ENCODE measurements at regions not wholly inside any gene's neighbourhood (a gene's known extent, or its start where the extent isn't known, plus 50 kb on each side); places are given as distances from the start of the nearest gene placed in this dataset.
"Not testable (repeated sequence)": the region's sequence is repeated elsewhere in the genome, so short reads cannot be mapped to it uniquely, and the experiment has no call there.

DNA sequence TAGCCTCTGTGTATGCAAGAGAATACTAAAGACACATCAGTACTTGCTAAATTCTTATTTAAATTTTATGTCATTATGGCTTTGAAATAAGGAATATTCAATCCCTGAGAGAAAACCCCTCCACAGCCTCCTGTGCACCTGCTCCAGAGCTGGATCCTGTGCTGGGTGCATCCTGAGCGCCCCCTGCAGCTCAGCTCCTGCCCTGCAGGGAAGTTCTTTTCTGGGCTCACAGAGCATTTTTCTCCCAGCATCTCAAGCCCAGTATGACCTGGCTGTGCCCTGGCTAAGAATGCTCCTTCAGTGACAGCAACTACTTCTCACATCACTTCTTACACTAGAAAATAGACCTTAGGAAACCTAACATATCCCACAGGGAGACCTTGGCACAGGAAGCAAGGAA is 1211.7 kb downstream of the TMEM121 start:
- no peak for DNase-seq
- Histone ChIP-seq H3K4me3 (no peak overlapping the region), H3K9me3 (no peaks in the 10 kb centered on the region), H3K27ac (no peak overlapping the region), H3K36me3 (no peaks in the 10 kb centered on the region), H3K27me3 (no peaks in the 10 kb centered on the region), H3K4me1 (no peaks in the 10 kb centered on the region)
- intact Hi-C loops (cut with DNase I; ENCODE audit: low total_unique reads) = no loop called here
- TF ChIP-seq, protein P1, sequence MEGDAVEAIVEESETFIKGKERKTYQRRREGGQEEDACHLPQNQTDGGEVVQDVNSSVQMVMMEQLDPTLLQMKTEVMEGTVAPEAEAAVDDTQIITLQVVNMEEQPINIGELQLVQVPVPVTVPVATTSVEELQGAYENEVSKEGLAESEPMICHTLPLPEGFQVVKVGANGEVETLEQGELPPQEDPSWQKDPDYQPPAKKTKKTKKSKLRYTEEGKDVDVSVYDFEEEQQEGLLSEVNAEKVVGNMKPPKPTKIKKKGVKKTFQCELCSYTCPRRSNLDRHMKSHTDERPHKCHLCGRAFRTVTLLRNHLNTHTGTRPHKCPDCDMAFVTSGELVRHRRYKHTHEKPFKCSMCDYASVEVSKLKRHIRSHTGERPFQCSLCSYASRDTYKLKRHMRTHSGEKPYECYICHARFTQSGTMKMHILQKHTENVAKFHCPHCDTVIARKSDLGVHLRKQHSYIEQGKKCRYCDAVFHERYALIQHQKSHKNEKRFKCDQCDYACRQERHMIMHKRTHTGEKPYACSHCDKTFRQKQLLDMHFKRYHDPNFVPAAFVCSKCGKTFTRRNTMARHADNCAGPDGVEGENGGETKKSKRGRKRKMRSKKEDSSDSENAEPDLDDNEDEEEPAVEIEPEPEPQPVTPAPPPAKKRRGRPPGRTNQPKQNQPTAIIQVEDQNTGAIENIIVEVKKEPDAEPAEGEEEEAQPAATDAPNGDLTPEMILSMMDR (IDR thresholded peaks at IDR 0.05) = no peak

DNA sequence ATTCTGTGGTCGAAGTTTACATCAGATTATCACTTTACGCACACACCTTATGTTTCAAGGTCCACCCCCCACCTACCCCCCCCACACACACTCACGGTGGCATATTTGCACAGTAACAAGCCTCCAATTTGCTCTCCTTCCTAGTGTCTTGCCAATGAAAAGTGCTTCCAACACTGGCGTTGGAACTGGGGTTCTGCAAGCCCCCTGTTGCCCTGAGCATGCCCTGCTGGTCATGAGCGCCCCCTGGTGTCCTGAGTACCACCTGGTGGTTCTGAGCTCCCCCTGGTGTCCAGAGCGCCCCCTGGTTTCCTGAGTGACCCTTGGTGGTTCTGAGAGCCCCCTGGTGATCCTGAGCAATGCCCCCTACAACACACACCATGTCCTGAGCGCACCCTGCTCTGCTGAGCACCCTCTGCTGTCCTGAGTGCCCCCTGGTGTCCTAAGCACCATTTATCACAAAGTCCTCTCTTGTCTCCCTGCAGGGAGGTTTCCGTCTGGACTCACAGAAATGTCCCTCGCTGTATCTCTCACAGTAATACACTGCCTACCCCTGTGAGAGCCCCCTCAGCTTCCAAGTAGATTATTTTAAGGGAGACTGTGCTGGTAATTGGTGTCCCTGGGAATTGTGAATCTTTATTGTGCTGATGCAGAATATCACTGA is 1212.3 kb downstream of the TMEM121 start:
- H3K27me3 ChIP-seq; H3K36me3 ChIP-seq; H3K4me1 ChIP-seq; intact Hi-C loops (cut with DNase I; ENCODE audit: low total_unique reads); H3K4me3 ChIP-seq; H3K27ac ChIP-seq; H3K9me3 ChIP-seq; DNase-seq: not testable (repeated sequence)

DNA sequence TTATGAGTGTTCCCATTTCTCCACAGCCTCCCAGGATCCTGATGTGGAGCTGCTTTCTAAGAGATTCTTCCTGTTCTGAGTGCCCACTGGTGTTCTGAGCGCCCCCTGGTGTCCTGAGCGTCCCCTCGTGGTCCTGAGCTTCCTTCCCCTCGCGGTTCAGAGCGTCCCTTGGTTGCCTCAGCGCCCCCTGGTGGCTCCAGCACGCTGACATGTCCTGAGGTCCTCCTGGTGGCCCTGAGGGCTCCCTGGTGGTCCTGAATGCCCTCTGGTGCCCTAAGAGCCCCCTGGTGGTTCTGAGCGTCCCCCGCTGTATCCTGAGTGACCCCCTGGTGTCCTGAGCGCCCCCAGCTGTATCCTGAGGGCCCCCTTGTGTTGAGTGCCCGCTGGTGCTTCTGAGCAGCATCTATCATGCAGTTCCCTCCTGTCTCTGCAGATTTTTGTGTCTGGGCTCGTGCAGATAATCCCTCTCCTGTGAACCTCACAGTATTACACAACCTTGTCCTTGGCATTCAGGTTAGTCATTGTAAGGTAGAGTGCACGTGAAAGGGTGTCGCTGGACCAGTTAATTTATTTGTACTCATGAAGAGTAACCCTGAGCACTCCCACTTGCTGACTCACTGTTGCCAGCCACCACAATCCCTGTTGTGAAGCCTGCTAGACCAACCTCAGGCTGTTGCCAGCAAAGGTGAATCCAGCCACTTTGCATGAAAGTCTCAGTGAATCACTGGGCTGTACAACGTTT is 1214.9 kb downstream of the TMEM121 start:
- H3K36me3 ChIP-seq; intact Hi-C loops (cut with DNase I; ENCODE audit: low total_unique reads); H3K4me3 ChIP-seq; H3K27ac ChIP-seq; DNase-seq; H3K4me1 ChIP-seq; H3K27me3 ChIP-seq; H3K9me3 ChIP-seq: not testable (repeated sequence)

DNA sequence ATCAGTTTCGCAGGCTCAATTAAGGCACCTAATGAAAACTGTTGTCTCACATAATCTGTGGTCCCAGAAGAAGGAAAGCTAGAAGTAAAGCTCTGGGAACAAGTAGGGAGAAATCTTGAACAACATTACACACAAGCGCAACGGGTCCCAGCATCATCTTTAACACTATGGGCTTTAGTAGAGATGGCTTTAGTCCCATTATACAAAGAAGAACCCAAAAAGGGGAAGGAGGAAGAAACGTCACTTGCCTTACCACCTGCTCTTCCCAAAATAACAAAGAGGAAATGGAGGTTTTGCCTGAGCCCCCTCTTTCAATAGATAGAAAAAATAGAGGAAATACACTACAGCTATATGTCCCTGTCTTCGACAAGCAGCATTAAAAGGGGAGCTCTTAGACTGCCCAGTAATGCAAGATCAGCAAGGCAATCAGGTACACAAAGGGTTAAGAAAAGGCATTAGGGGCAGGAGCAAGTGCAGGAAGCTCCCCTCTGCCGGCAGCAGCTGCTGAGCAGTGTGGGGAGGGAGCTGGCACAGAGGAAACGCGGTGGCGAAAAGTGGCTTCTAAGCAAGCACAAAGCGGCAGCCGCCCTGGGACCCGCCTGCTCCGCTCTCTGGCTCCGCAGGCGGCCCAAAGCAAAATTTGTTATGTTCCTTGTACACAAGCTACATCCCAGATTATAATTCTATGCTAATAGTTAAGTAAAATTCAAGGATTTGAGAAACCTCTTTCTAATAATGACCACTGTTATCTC is 1218.8 kb downstream of the TMEM121 start:
- not testable (repeated sequence) for H3K27ac ChIP-seq, DNase-seq

DNA sequence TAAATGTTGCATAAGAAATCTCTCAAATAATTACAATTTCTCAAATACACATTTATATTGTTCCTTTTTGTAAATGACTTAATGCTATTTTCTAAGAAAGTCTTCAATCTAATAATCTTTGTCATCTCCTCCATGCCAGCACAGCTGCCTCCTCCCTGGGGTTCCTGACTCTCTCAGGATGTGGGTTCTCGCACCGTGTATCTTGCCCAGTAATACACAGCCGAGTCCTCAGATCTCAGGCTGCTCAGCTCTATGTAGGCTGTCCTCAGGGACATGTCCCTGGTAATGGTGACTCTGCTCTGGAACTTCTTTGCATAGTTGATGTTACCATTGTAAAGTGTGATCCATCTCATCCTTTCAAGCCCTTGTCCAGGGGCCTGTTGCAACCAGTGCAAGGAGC is 1223.7 kb downstream of the TMEM121 start:
- intact Hi-C loops (cut with DNase I; ENCODE audit: low total_unique reads); H3K4me1 ChIP-seq; H3K4me3 ChIP-seq; H3K36me3 ChIP-seq; H3K27ac ChIP-seq; H3K9me3 ChIP-seq; H3K27me3 ChIP-seq; DNase-seq: not testable (repeated sequence)

More for the DNA sequence above, 1218.8 kb downstream of the TMEM121 start:
- H3K4me3 ChIP-seq; H3K9me3 ChIP-seq; H3K4me1 ChIP-seq; intact Hi-C loops (cut with DNase I; ENCODE audit: low total_unique reads); H3K27me3 ChIP-seq; H3K36me3 ChIP-seq: not testable (repeated sequence)

DNA sequence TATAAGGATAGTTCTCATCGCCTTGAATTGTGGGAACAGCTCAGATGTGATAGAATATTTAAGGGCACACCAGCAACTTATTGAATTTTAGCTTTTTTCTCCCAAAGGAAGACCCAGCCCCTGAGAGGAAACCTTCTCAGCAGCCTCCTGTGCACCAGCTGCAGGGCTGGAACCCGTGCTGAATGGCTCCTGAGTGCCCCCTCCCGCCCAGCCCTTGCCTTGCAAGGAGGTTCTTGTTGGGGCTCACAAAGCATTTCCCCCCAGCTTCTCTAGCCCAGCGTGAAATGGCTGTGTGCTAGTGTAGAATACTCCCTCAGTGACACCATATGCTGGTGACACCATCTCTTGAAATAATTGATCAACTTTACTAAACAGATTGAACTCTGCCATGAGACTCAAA is 1227.4 kb downstream of the TMEM121 start:
- H3K27ac ChIP-seq; intact Hi-C loops (cut with DNase I; ENCODE audit: low total_unique reads); DNase-seq; H3K4me3 ChIP-seq; H3K27me3 ChIP-seq; H3K9me3 ChIP-seq; H3K36me3 ChIP-seq; H3K4me1 ChIP-seq: not testable (repeated sequence)

DNA sequence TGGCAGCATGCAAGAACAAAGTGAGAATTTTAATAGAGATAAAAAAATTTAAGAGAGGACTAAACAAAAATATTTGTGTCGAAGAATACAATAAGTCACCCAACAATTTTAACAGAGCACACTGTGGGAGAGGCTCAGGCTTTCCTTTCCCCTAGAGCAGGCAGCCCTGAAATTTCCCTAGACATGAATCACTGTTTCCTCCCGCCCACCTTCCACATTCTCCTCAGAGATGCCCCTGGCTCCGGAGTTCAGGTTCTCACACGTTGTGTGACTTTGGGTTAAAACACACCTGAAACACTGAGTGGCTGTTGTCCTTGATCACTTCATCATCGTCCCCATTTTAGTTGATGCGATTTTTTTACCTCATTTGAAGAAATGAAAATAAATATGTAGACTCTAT is 1231.1 kb downstream of the TMEM121 start:
- H3K4me1 ChIP-seq; intact Hi-C loops (cut with DNase I; ENCODE audit: low total_unique reads); H3K9me3 ChIP-seq; H3K4me3 ChIP-seq; H3K36me3 ChIP-seq; H3K27me3 ChIP-seq; H3K27ac ChIP-seq; DNase-seq: not testable (repeated sequence)

DNA sequence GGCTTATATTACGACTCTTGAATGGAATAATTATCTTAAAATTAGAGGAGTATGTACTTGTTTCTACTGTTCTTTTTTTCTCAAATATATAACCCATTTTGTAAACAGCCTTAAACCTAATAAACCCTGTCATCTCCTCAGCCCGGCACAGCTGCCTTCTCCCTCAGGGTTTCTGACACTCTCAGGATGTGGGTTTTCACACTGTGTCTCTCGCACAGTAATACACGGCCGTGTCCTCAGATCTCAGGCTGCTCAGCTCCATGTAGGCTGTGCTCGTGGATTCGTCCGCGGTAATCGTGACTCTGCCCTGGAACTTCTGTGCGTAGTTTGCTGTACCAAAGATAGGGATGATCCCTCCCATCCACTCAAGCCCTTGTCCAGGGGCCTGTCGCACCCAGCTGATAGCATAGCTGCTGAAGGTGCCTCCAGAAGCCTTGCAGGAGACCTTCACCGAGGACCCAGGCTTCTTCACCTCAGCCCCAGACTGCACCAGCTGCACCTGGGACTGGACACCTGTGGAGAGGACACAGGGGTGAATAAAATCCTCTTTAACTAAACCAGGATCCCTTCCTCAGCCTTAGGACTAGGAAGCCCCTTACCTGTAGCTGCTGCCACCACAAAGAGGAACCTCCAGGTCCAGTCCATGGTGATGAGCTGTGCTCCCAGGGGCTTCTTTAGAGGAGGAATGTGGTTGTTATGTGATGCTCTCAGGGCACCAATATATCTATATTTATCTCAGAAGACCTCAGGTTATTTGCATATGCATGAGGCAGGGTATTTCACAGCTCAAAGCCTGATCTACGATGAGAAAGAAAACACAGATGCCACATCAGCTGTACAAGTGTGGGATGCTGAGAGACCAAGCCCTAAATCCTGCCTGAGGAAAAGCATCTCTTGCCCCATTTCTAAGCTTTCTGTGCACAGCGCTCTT is 1235.8 kb downstream of the TMEM121 start:
- H3K9me3 ChIP-seq; DNase-seq; H3K27me3 ChIP-seq; H3K27ac ChIP-seq; H3K4me1 ChIP-seq; H3K4me3 ChIP-seq; intact Hi-C loops (cut with DNase I; ENCODE audit: low total_unique reads); H3K36me3 ChIP-seq: not testable (repeated sequence)

All from tibial artery (tissue), 4 donors.